Neuronal stem cell (in vitro differentiated cells): ENCODE measurements at regions not wholly inside any gene's neighbourhood (a gene's known extent, or its start where the extent isn't known, plus 50 kb on each side); places are given as distances from the start of the nearest gene placed in this dataset.

Experiments
- DNase-seq: peaks from one replicate; pipeline ENCODE4 v3.0.0-alpha.2; 2013; ENCODE audit warnings: low spot score
- H2AFZ ChIP-seq: one replicate; pipeline ENCODE4 v1.6.1; 2013; ENCODE audit warnings: mild to moderate bottlenecking, low read length, inconsistent platforms
- H2AK5ac ChIP-seq: 2 replicates; pipeline ENCODE4 v1.6.1; 2013; ENCODE audit warnings: low read depth, mild to moderate bottlenecking, inconsistent platforms, low read length, moderate library complexity, mixed read lengths
- H2BK120ac ChIP-seq: 2 replicates; pipeline ENCODE4 v1.6.1; 2013; ENCODE audit warnings: low read depth, mild to moderate bottlenecking, inconsistent platforms, low read length, moderate library complexity, mixed read lengths
- H2BK12ac ChIP-seq: one replicate; pipeline ENCODE4 v1.6.1; 2013; ENCODE audit warnings: low read length, inconsistent platforms
- H2BK15ac ChIP-seq: 2 replicates; pipeline ENCODE4 v1.6.1; 2013; ENCODE audit warnings: mild to moderate bottlenecking, low read length, inconsistent platforms, mixed read lengths
- H2BK5ac ChIP-seq: one replicate; pipeline ENCODE4 v1.6.1; 2013; ENCODE audit warnings: inconsistent platforms, mild to moderate bottlenecking, low read length, moderate library complexity
- H3K14ac ChIP-seq: one replicate; pipeline ENCODE4 v1.6.1; 2013; ENCODE audit warnings: low read length, inconsistent platforms
- H3K18ac ChIP-seq: 2 replicates; pipeline ENCODE4 v1.6.1; 2013; ENCODE audit warnings: low read length, inconsistent platforms
- H3K23ac ChIP-seq: 2 replicates; pipeline ENCODE4 v1.6.1; 2013; ENCODE audit warnings: low read depth, mild to moderate bottlenecking, mixed read lengths, low read length, inconsistent platforms; ENCODE audit not compliant: poor library complexity
- H3K27ac ChIP-seq: replicated peaks from 3 replicates; pipeline ENCODE4 v1.5.1; 2013; ENCODE audit warnings: low read length, inconsistent platforms
- H3K27me3 ChIP-seq, 3 experiments: 2 replicates each; pipeline ENCODE4 v1.6.1; 2013; ENCODE audit warnings: low read length in 3 of 3, mild to moderate bottlenecking in 2 of 3, inconsistent platforms in 1 of 3, low read depth in 1 of 3, mixed read lengths in 1 of 3, moderate library complexity in 1 of 3; ENCODE audit not compliant: control insufficient read depth in 3 of 3, insufficient read depth in 3 of 3
- H3K36me3 ChIP-seq, 2 donors: replicated peaks in 1 of 2; 2 replicates each; pipeline ENCODE4 v1.6.1; 2013; ENCODE audit warnings: low read length in 2 of 2; ENCODE audit not compliant: control insufficient read depth in 2 of 2, insufficient read depth in 2 of 2
- H3K4ac ChIP-seq: 2 replicates; pipeline ENCODE4 v1.6.1; 2013; ENCODE audit warnings: inconsistent platforms, mild to moderate bottlenecking, low read length, moderate library complexity
- H3K4me1 ChIP-seq, 2 donors: 1 replicate in 1 of 2; 2 replicates in 1 of 2; pipeline ENCODE4 v1.6.1; 2013; ENCODE audit warnings: low read length in 2 of 2, low read depth in 1 of 2; ENCODE audit not compliant: control insufficient read depth in 2 of 2, insufficient read depth in 1 of 2
- H3K4me2 ChIP-seq: one replicate; pipeline ENCODE4 v1.6.1; 2013; ENCODE audit warnings: mild to moderate bottlenecking, low read length, inconsistent platforms; ENCODE audit not compliant: insufficient read depth, poor library complexity, severe bottlenecking
- H3K4me3 ChIP-seq, 2 donors: 2 replicates each; pipeline ENCODE4 v1.5.1; 2013; ENCODE audit warnings: low read length in 2 of 2, mild to moderate bottlenecking in 2 of 2, inconsistent platforms in 1 of 2, moderate library complexity in 1 of 2
- H3K79me1 ChIP-seq: one replicate; pipeline ENCODE4 v1.6.1; 2013; ENCODE audit warnings: low read depth, mild to moderate bottlenecking, inconsistent platforms, low read length, moderate library complexity
- H3K9ac ChIP-seq: one replicate; pipeline ENCODE4 v1.6.1; 2013; ENCODE audit warnings: mild to moderate bottlenecking, low read depth, low read length, inconsistent platforms; ENCODE audit not compliant: poor library complexity
- H3K9me3 ChIP-seq, 2 donors: replicated peaks in 1 of 2; 2 replicates each; pipeline versions ENCODE3 to v1.6.1; 2013; ENCODE audit warnings: low read length in 2 of 2, mild to moderate bottlenecking in 2 of 2, inconsistent platforms in 1 of 2, low read depth in 1 of 2, mixed read lengths in 1 of 2, moderate library complexity in 1 of 2; ENCODE audit not compliant: control insufficient read depth in 2 of 2, insufficient read depth in 1 of 2
- H4K8ac ChIP-seq: one replicate; pipeline ENCODE4 v1.6.1; 2013; ENCODE audit warnings: low read depth, mild to moderate bottlenecking, inconsistent platforms, low read length, moderate library complexity
- H4K91ac ChIP-seq: one replicate; pipeline ENCODE4 v1.6.1; 2013; ENCODE audit warnings: low read length, low read depth, mild to moderate bottlenecking, inconsistent platforms; ENCODE audit not compliant: poor library complexity
- WGBS, 2 donors: extraction: QIAGEN DNeasy Blood & Tissue Kit; methylation state at CpG; one replicate each; pipeline ENCODE4 v1.1.7; 2013; ENCODE audit warnings: missing lambda C conversion rate in 2 of 2, mixed read lengths in 1 of 2; ENCODE audit not compliant: insufficient read length in 2 of 2, insufficient replicate concordance in 1 of 2; ENCODE audit errors: extremely low coverage in 2 of 2; 5-methylcytosine and 5-hydroxymethylcytosine counted together

GRCh38 chr21:24316277-24316922 is 1290.9 kb downstream of the MRPL39 start:
- DNase-seq, result no peak
- no peak overlapping the region for H4K8ac ChIP-seq
- H3K79me1 ChIP-seq, result no peaks in the 10 kb centered on the region
- no peak overlapping the region for H4K91ac ChIP-seq
- no peaks in the 10 kb centered on the region for H3K27me3 ChIP-seq
- no peak overlapping the region for H3K27ac ChIP-seq
- H2BK12ac ChIP-seq, result no peak overlapping the region
- no peak overlapping the region for H2BK15ac ChIP-seq
- H3K4ac ChIP-seq, result no peak overlapping the region
- H3K9me3 ChIP-seq, result no peaks in the 10 kb centered on the region
- H3K18ac ChIP-seq, result no peak overlapping the region
- no peak overlapping the region for H3K4me2 ChIP-seq
- H2AFZ ChIP-seq, result no peak overlapping the region
- no peak overlapping the region for H3K9ac ChIP-seq
- no CpG with 5 or more reads among the region's 1 CpG for WGBS, 2 donors
- no peak overlapping the region for H3K4me3 ChIP-seq
- no peaks in the 10 kb centered on the region for H3K4me1 ChIP-seq
- no peaks in the 10 kb centered on the region for H3K36me3 ChIP-seq
- no peak overlapping the region for H3K14ac ChIP-seq
- H2BK120ac ChIP-seq, result no peak overlapping the region
- no peak overlapping the region for H2AK5ac ChIP-seq
- no peak overlapping the region for H2BK5ac ChIP-seq
- no peak overlapping the region for H3K23ac ChIP-seq

- Histone ChIP-seq H3K36me3 (no peaks in the 10 kb centered on the region), H3K79me1 (no peaks in the 10 kb centered on the region), H2AFZ (no peak overlapping the region), H2BK5ac (no peak overlapping the region), H3K9ac (no peak overlapping the region), H3K4ac (no peak overlapping the region), H3K27me3 (no peaks in the 10 kb centered on the region), H3K4me2 (no peak overlapping the region), H2BK120ac (no peak overlapping the region), H3K14ac (no peak overlapping the region), H3K23ac (no peak overlapping the region), H2BK15ac (no peak overlapping the region), H3K27ac (no peak overlapping the region), H3K4me3 (no peak overlapping the region), H4K91ac (no peak overlapping the region), H3K18ac (no peak overlapping the region), H2AK5ac (no peak overlapping the region), H2BK12ac (no peak overlapping the region), H3K4me1 (no peaks in the 10 kb centered on the region), H4K8ac (no peak overlapping the region), H3K9me3 (no peaks in the 10 kb centered on the region)
- no CpG with 5 or more reads among the region's 1 CpG for WGBS, 2 donors
- DNase-seq, result no peak
These were observed 1296.5 kb downstream of the MRPL39 start for GRCh38 chr21:24310788-24311187.

- H2BK15ac ChIP-seq, result no peak overlapping the region
These were observed 1299.1 kb downstream of the MRPL39 start for GRCh38 chr21:24308183-24308582.

DNA sequence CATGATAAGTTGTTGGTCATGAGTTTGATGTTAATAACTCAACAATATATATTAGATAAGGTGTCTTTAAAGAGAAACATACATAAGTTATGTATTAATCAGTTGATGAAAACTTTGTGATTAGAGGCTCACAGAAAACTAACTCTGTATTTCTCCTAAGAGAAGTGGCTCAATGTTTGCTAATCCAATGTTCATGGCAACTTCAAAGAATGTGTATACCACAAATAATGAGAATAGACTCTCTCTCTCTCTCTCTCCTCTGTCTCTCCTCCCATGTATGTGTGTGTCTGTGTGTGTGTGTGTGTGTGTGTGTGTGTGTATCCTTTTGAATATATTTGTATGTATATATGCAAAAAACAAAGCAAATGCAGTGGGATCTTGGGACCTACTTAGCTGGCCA is 1304.9 kb downstream of the MRPL39 start:
- Histone ChIP-seq H3K9ac (no peak overlapping the region), H3K4me2 (no peak overlapping the region), H3K27ac (no peak overlapping the region), H3K27me3 (no peaks in the 10 kb centered on the region), H3K4me1 (no peaks in the 10 kb centered on the region), H4K91ac (no peak overlapping the region), H2BK12ac (no peak overlapping the region), H3K9me3 (no peaks in the 10 kb centered on the region), H3K23ac (no peak overlapping the region), H3K4ac (no peak overlapping the region), H3K18ac (no peak overlapping the region), H2AK5ac (no peak overlapping the region), H2BK15ac (no peak overlapping the region), H2AFZ (no peak overlapping the region), H3K36me3 (no peaks in the 10 kb centered on the region), H4K8ac (no peak overlapping the region), H3K79me1 (no peaks in the 10 kb centered on the region), H2BK5ac (no peak overlapping the region), H3K14ac (no peak overlapping the region), H2BK120ac (no peak overlapping the region), H3K4me3 (no peak overlapping the region)
- no peak for DNase-seq

More at GRCh38 chr21:24308183-24308582, 1299.1 kb downstream of the MRPL39 start:
- Histone ChIP-seq H3K23ac (no peak overlapping the region), H4K8ac (no peak overlapping the region), H3K4ac (no peak overlapping the region), H3K18ac (no peak overlapping the region), H3K4me1 (no peaks in the 10 kb centered on the region), H2BK120ac (no peak overlapping the region), H3K79me1 (no peaks in the 10 kb centered on the region), H2BK12ac (no peak overlapping the region), H4K91ac (no peak overlapping the region), H3K36me3 (no peaks in the 10 kb centered on the region), H2AK5ac (no peak overlapping the region), H3K14ac (no peak overlapping the region), H2AFZ (no peak overlapping the region), H3K27me3 (no peaks in the 10 kb centered on the region), H2BK5ac (no peak overlapping the region), H3K27ac (no peak overlapping the region), H3K4me2 (no peak overlapping the region), H3K9ac (no peak overlapping the region), H3K9me3 (no peaks in the 10 kb centered on the region), H3K4me3 (no peak overlapping the region)
- DNase-seq, result no peak
